Suprapubic skin (tissue), 4 donors: ENCODE measurements at regions not wholly inside any gene's neighbourhood (a gene's known extent, or its start where the extent isn't known, plus 50 kb on each side); places are given as distances from the start of the nearest gene placed in this dataset.

Experiments
- DNase-seq, 2 donors: peaks; one replicate each; pipeline ENCODE4 v3.0.0-alpha.2; 2019; ENCODE audit warnings: low spot score in 2 of 2
- H3K27ac ChIP-seq: fragments of 200-600 bp; sonication (generic); one replicate; pipeline ENCODE4 v1.5.1; 2019
- H3K27me3 ChIP-seq: fragments of 200-600 bp; sonication (generic); one replicate; pipeline ENCODE4 v1.5.1; 2019
- H3K36me3 ChIP-seq: fragments of 200-600 bp; sonication (generic); one replicate; pipeline ENCODE4 v1.5.1; 2019
- H3K4me1 ChIP-seq: fragments of 200-600 bp; sonication (generic); one replicate; pipeline ENCODE4 v1.5.1; 2019
- H3K4me3 ChIP-seq: fragments of 200-600 bp; sonication (generic); one replicate; pipeline ENCODE4 v1.5.1; 2019; ENCODE audit warnings: mild to moderate bottlenecking
- H3K9me3 ChIP-seq: fragments of 200-600 bp; sonication (generic); one replicate; pipeline ENCODE4 v1.5.1; 2019
- CTCF ChIP-seq, 2 donors: fragments of 200-600 bp in 1 of 2; fragments of 450-650 bp in 1 of 2; sonication (generic) in 1 of 2; IDR thresholded peaks; one replicate each; pipeline ENCODE4 v1.5.1; 2016 to 2019; ENCODE audit warnings: antibody characterized with exemption in 2 of 2, mild to moderate bottlenecking in 1 of 2, moderate library complexity in 1 of 2
- EP300 ChIP-seq: sonication (generic); formaldehyde crosslinking; IDR thresholded peaks from one replicate; pipeline ENCODE4 v1.6.1; 2017; ENCODE audit warnings: antibody characterized with exemption
- POLR2A ChIP-seq, 2 donors: fragments of 450-650 bp; IDR thresholded peaks; one replicate each; pipeline ENCODE4 v1.6.1; 2017; ENCODE audit warnings: antibody characterized with exemption in 2 of 2, mild to moderate bottlenecking in 2 of 2, moderate library complexity in 2 of 2
- POLR2AphosphoS5 ChIP-seq, 3 donors: sonication (generic); formaldehyde crosslinking; IDR thresholded peaks; one replicate each; pipeline ENCODE4 v1.6.1; 2017; ENCODE audit warnings: antibody characterized with exemption in 3 of 3
- WGBS: methylation state at CpG from one replicate; pipeline ENCODE4 v1.1.5; 2018; 5-methylcytosine and 5-hydroxymethylcytosine counted together

GRCh38 chr15:37550360-37551024 is 383.9 kb upstream of the TMCO5A start:
- Histone ChIP-seq H3K9me3 (peaks cover 2% of the 10 kb centered on the region), H3K36me3 (no peaks in the 10 kb centered on the region), H3K4me1 (no peaks in the 10 kb centered on the region), H3K4me3 (no peak overlapping the region), H3K27ac (no peak overlapping the region), H3K27me3 (no peaks in the 10 kb centered on the region)
- WGBS: 90% methylated on average over 15 of the region's 17 CpGs
- no peak for TF ChIP-seq POLR2A (IDR thresholded peaks at IDR 0.05)
- no peak for TF ChIP-seq POLR2AphosphoS5 (IDR thresholded peaks at IDR 0.05)
- no peak for TF ChIP-seq EP300
- no peak for TF ChIP-seq CTCF (IDR thresholded peaks at IDR 0.05)
- no peak for DNase-seq

GRCh38 chr15:37572401-37572800 is 362.0 kb upstream of the TMCO5A start:
- H3K9me3 ChIP-seq: no peaks in the 10 kb centered on the region
- 30% methylated on average over 2 of the region's 2 CpGs for WGBS

GRCh38 chr15:37574985-37575384 is 359.5 kb upstream of the TMCO5A start:
- H3K9me3 ChIP-seq: no peaks in the 10 kb centered on the region
- TF ChIP-seq EP300 (no peak), CTCF (IDR thresholded peaks at IDR 0.05) (no peak), POLR2A (IDR thresholded peaks at IDR 0.05) (no peak), POLR2AphosphoS5 (IDR thresholded peaks at IDR 0.05) (no peak)
- no peaks in the 10 kb centered on the region for H3K36me3 ChIP-seq
- no peak for DNase-seq
- no peaks in the 10 kb centered on the region for H3K4me1 ChIP-seq
- H3K27ac ChIP-seq: no peak overlapping the region
- no peak overlapping the region for H3K4me3 ChIP-seq
- H3K27me3 ChIP-seq: no peaks in the 10 kb centered on the region
- WGBS: 81% methylated on average over 3 of the region's 3 CpGs

More at GRCh38 chr15:37572401-37572800, 362.0 kb upstream of the TMCO5A start:
- no peaks in the 10 kb centered on the region for H3K4me1 ChIP-seq
- H3K36me3 ChIP-seq: no peaks in the 10 kb centered on the region
- TF ChIP-seq POLR2A (IDR thresholded peaks at IDR 0.05) (no peak), EP300 (no peak), CTCF (IDR thresholded peaks at IDR 0.05) (no peak), POLR2AphosphoS5 (IDR thresholded peaks at IDR 0.05) (no peak)
- H3K27me3 ChIP-seq: no peaks in the 10 kb centered on the region
- no peak for DNase-seq
- no peak overlapping the region for H3K4me3 ChIP-seq
- no peak overlapping the region for H3K27ac ChIP-seq

GRCh38 chr15:37576952-37577351 is 357.5 kb upstream of the TMCO5A start:
- Histone ChIP-seq H3K27me3 (no peaks in the 10 kb centered on the region), H3K4me3 (no peak overlapping the region), H3K4me1 (no peaks in the 10 kb centered on the region), H3K36me3 (no peaks in the 10 kb centered on the region), H3K27ac (no peak overlapping the region), H3K9me3 (peaks cover under 1% of the 10 kb centered on the region)
- no peak for TF ChIP-seq CTCF (IDR thresholded peaks at IDR 0.05)
- TF ChIP-seq EP300: no peak
- TF ChIP-seq POLR2A (IDR thresholded peaks at IDR 0.05): no peak
- no peak for TF ChIP-seq POLR2AphosphoS5 (IDR thresholded peaks at IDR 0.05)
- no peak for DNase-seq
- WGBS: 81% methylated on average over 2 of the region's 2 CpGs

GRCh38 chr15:37581866-37582532 is 352.4 kb upstream of the TMCO5A start:
- Histone ChIP-seq H3K4me3 (no peak overlapping the region), H3K27ac (no peak overlapping the region), H3K27me3 (no peaks in the 10 kb centered on the region), H3K4me1 (no peaks in the 10 kb centered on the region), H3K9me3 (peaks cover 12% of the 10 kb centered on the region), H3K36me3 (no peaks in the 10 kb centered on the region)
- WGBS: 95% methylated on average over 13 of the region's 25 CpGs
- TF ChIP-seq POLR2AphosphoS5 (IDR thresholded peaks at IDR 0.05): no peak
- TF ChIP-seq CTCF (IDR thresholded peaks at IDR 0.05): no peak
- no peak for TF ChIP-seq POLR2A (IDR thresholded peaks at IDR 0.05)
- TF ChIP-seq EP300: no peak
- no peak for DNase-seq
